AML-193 (cell line): ENCODE measurements at regions not wholly inside any gene's neighbourhood (a gene's known extent, or its start where the extent isn't known, plus 50 kb on each side); places are given as distances from the start of the nearest gene placed in this dataset.
"Not testable (repeated sequence)": the region's sequence is repeated elsewhere in the genome, so short reads cannot be mapped to it uniquely, and the experiment has no call there.

Experiments
- DNase-seq, 2 experiments: peaks; one replicate each; lab custom pipeline; 2025; lab: John Stamatoyannopoulos, UW

DNA sequence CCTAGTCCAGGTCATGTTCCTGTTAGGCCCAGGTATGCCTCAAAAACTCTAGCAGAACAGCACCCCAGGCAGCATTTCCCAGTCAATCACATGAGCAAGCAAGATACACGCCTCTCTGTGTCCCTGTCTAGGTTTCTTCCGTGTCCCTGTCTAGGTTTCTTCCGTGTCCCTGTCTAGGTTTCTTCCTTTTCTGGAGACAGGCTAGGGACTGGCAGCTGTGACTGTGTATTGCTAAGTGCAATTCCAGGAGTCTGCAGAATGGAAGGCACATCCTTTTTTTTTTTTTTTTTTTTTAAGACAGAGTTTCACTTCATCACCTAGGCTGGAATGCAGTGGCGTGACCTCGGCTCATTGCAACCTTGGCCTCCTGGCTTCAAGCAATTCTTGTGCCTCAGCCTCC is 77.6 kb downstream of the SETD4 start:
- DNase-seq, result no peak

DNA sequence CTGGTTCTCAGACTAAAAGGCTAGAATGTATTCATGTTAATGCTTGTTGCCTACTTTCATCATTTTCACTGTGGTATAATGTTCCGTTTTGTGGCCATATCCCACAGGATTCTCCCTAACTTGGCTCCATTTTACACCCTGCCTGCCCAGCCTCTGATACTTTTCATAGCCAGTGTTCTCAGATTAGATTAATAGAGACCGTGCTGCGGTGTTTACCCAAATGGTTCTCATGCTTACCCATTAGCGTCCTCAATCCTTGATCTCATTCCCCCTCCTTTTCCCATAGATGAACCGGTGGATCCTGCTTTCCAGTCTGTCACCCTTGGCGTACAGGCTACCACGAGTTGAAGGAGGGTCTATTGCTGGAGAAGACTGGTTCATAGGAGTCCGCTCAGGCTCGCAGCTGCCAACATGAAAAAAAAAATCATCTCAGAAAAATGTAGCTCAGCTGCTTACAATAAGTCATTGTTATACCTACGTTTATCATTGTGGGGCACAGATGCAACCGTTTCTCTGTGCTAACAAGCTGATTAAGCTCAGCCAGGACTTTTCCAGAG is 78.7 kb downstream of the SETD4 start:
- no peak for DNase-seq

DNA sequence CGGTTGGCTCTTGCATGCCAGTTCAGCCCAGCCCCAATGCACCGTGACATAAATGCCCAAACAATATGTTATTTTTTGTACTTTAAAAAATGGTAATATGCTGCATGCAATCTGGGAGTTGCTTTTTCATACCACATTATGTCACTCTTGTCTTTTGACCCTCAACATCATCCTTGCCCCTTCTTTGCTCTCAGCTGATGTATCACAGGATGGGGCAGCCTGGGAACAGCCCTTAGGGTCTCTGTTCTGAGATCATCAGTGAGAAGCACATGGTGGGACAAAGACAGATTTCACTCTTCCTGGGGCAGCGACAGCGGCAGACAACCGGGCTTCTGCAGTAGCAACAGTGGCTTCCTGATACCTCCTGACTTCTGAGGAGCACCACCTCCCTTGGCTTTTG is 79.5 kb downstream of the SETD4 start:
- no peak for DNase-seq

DNA sequence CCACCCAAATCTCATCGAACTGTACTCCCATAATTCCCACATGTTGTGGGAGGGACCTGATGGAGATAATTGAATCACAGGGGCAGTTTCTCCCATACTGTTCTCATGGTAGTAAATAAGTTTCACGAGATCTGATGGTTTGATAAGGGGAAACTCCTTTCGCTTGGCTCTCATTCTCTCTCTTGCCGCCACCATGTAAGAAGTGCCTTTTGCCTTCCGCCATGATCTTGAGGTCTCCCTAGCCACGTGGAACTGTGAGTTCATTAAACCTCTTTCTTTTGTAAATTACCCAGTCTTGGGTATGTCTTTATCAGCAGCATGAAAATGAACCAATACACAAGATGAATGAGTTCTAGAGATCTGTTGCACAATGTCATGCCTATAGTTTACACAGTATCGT is 82.5 kb downstream of the SETD4 start:
- not testable (repeated sequence) for DNase-seq

DNA sequence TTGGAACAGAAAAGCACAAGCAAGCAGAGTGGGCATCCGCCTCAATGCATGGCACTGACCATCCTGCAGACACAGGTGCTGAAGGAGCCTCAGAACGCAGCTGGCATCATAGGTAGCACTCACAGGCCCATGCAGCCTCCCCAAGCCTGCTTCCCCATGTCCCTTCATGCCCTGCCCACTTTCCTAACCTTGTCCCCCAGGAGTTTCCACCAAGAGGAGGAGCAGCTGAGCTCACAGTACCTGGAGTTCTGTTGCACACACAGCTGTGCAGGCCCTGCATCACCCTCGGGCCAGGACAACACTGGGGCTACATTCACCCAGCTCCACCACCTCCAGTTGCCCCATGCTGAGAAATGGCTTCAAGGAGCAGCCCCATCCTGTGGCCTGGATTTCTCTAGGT is 83.4 kb downstream of the SETD4 start:
- no peak for DNase-seq

DNA sequence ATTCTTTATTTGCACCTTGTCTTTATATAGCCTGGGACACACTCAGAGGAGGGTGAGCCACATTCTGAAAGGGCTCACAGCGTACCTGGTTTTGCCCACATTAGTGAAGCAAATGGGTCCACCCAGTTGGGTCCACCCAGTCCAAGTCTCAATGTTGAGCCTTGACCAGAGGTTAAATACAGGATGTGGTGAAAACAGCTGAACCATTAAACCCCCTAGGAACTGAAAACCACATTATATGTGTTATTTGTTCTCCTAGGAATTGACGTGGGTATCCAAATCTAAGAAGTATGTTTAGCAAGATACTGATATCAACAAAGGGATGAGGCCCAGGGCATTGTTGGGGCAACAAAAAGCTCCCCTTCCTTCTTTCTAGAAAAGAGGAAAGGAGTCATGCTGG is 83.8 kb downstream of the SETD4 start:
- no peak for DNase-seq

DNA sequence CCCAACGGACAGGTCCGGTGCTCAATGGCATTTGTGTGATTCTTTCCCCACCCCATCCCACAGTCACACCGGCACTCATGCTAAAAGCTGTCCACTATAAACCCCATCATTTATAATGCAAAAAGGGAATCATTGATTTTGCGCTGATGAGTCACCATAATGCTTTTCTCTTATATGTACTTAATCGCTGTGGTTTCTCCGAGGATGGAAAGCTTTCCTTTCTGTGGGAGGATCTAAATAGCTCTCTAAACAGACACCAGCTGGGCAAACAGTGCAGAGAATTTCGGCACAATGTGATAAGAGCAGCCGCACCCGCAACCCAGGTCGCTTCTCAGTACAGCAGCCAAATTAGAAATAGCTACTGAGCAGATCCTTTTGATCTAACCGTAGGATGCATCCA is 85.6 kb downstream of the SETD4 start:
- DNase-seq, result no peak

DNA sequence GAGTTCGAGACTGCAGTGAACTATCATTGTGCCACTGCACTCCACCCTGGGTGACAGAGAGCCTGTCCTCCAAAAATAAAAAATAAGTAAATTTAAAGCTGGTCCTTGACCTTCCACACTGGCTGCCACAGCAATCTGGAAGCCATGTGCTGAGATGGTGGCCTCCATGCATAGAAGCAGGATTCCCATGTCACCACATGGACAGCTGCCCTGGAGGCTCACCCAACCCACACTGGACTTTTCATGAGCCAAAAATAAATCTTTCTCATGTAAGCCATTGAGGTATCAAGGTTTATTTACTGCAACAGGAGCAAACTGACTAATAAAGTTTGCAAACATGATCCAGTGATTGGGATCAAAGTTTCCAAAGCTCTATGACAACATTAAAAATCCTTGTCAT is 88.5 kb downstream of the SETD4 start:
- no peak for DNase-seq

DNA sequence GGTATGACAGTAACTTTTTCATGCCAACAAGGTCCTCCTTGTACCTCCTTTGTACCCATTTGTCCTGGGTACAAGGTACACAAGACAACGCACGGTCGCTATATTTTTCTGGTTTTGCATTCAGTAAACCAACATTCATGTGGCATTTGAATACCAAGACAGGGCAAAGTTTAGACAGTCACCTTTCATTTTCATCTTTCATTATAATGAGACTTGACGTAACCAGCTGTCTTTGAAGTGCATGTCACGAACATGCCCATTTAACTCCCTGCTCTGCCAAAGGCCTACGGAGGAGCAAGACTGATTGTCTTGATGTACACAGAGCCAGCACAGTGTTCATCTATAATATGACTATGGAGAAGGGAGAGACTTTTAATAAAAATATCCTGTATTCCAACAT is 91.0 kb downstream of the SETD4 start:
- no peak for DNase-seq

DNA sequence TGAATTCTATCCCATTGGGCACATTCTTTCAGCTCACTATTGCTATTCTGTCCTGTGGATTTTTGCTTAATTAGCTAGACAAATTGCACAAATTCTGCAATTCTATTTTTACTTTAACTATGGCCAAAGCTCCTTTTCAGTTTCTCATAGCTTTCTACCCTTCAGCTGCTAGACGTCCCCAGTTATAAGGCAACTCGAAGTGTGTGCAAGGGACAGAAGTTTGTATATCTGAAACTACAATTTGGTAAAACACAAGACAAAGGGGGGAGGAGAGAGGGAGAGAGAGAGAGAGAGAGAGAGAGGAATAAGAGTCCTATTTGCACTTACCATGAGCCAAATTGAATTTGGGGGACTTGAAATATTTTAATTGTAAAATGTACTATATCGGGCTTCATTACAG is 91.8 kb downstream of the SETD4 start:
- no peak for DNase-seq

DNA sequence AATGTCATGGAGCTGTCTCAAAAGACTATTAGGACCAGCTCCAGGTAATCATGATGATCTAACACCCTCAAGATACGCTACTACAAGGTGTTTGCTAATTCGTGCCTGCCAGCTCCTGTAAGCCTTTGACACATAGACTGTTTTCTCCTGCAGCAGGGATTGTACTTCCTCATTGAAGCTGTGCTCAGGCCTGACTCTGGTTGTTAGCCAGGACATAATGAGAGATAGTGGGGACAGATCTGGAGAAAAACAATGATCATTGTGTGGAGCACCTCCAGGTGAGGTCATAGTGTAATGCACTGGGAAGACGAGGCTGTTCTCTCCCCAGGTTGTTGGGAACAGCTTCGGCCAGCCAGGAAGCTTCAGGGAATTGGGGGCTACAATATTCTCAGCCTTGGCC is 94.6 kb downstream of the SETD4 start:
- DNase-seq, result no peak

DNA sequence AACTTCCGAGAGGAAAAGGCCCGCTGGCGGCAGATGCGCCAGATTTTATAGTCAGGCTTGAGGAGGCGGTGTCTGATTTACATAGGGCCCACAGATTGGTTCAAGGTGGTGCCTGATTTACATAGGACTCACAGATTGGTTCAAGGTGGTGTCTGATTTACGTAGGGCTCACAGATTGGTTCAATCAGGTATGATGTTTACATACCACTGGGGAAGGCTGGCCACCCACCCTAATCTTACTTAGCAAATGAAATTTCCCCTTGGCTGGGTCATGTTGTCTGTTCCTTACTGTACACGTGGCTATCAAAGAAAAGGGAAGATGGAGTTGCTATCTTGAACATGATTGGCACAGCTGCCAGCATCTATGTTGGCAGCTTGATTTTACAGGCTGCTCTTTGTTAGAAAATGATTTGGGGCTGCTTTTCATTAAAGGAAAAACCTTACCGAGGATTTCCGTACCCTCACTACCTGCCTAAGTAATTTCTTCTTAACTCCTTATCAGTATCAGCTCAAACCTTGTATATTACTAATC is 96.3 kb downstream of the SETD4 start:
- DNase-seq, result no peak

DNA sequence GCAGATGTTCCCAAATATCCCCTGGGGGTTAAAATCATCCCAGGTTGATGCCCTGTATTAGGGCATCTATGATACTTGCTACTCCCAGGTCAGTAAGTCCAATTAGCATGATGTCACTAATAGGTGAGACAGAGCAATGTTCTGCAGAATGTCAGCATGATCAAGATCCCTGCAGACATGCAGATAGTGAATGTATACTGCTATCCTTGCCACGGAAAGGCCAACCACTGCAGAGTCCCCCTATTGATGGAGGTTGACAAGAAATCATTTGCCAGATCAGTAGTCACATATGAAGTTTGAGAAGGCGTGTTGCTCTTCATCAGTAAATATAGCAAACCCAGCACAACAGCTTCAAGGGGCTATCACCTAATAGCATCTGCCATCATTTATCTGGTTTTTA is 97.4 kb downstream of the SETD4 start:
- no peak for DNase-seq

DNA sequence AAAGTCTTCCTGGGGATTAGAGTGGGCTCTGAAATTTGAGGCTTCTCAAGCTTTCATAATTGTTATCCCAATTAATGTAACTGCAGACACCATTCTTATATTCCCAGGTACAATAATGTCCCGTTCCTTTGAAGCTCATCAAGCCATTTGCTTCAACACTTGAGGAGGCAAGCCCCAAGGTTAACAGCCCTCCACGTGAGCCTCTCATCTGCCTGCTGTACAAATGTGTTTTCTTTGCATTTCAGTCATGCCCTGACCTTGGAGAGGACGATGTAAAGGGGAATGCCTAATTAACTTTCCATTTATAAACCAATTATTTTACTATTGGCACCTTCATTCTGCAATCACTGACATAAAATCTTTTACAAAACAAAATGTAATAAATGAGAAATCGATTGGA is 106.3 kb downstream of the SETD4 start:
- no peak for DNase-seq

DNA sequence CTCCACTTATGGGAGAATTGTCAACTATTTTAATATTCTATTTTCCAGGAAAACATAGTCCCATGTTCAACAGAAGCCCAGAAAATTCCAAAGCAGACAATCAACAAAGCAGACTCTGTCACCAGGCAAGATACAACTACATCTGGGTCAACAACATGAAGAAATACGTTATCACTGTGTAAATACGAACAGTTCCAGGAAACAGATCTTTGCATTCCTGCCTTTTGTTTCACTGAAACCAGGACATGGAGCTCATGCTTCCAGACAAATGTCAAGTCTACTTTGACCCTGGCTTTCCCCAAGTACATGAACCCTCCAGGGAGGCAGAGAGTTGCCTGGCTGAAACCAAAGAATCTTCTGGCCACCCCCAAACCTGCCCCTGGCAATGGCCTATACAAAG is 106.7 kb downstream of the SETD4 start:
- DNase-seq, result no peak

DNA sequence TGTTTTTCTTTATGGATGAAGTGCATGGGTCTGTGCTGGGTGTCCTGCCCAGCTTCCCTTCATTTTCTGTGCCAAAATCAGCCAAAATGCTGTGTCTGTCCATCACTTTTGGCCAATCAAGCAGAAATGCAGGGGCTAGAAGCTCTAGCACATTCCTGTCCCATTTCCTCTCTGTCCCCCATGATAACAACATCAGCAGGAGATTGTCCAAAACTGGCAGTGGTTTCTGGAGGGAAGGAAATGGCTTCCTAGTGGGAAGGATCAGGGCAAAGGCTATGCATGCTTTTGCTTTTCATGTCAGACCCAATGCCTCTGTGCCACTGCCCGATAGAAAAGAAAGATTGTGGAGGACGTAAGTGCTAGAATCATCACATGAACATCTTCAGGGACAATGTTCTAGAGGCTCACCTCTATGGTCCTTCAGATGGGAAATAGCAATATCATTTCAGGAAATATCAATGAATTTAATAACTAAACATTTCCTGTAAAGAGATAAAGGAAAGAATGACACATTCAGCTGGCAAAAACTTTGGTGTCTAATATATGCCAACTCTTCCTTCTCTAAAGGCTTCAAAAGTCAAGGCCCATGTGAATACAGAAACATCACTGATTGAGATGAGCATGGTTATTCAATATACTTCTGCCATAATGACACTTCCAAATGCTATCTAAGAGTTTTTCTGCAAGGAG is 107.5 kb downstream of the SETD4 start:
- no peak for DNase-seq

DNA sequence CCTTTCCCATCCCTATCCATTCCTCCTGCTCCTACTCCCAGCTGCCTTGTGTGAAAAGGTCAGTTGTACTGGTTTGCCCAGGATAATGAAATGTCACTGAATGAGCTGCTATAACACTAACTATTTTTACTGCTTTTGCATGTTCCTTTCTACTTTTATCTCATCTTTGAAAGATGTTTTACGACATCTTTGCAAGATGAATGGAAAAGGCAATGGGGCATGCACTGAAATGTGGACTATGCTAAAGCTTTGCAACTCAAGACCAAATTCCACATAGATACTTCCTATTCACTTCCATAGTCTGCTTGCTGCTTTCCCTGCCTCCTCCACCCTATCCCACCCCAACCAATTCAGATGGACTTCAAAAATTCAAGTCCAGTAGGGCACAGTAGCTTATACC is 111.3 kb downstream of the SETD4 start:
- DNase-seq, result no peak

DNA sequence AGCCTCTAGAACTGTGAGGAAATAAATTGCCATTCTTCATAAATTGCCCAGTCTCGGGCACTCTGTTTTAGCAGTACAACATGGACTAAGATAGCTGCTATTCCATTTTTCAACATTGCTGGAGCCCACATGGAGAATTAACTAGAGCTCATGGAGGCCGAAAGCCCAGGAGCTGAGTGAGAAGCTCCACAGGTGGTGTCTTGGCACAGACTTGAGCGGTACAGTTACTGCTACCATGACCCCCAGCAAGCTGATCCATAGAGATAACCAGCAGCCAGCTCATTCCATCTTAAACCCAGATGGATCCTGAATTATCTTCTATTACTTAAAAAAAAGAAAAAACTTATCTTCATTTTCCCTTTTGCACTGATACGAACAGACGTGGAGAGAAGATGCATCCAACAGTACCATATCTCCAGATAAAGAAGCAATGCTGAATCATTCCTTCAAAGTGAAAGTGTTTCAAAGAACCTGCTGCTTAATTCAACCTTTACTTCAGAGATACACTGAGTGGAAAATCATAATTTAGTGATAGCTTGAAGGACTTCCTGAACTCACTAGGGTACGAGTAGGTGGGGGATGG is 115.1 kb downstream of the SETD4 start:
- DNase-seq, result no peak

DNA sequence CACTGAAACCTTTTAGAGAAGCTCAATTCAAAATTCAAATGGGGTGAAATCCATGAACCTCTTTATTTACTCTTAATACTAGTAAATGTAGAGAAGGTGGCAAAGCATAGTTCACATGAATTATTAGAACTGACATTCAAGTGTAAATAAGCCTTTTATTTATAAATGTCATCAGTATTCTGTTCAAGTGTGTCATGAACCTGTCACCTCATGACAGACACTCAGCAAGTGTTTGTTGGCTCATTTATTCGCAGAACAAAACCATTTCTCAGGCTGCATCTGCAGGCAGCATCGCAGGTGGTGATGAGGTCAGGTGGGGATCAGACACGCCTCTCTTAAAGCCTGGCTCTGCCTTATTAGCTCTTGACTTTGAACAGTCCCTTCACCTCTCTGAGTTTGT is 116.6 kb downstream of the SETD4 start:
- DNase-seq, result no peak

DNA sequence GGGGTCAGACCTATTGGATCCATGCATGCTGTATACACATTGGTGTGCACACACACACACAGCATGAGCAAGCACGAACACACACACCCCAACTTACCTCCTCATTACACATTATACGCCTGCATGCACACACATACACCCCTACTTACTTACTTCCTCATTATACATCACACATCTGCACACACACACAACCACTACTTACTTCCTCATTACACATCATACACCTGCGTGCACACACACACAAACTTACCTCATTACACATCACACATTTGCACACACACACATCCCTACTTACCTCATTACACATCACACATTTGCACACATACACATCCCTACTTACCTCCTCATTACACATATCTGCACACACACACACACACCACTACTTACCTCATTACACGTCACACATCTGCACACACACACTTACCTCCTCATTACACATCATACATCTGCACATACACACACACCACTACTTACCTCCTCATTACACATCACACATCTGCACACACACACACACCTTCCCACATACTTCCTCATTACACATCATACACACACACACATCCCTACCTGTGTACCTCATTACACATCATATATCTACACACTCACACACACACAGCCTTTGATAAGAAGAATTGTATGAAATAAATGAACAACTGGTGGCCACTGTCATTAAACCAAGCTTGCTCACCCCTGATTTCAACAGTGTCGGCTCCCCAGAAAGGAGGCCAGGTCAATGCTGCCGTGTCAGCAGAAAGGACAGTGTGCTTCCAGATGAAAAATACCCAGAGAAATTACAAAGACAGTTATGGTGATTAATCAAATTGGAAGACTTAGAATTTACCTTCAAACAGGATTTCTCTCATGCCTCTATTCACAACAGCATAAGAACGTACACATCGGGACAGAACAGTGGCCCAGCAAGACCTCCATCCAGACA is 117.8 kb downstream of the SETD4 start:
- no peak for DNase-seq

DNA sequence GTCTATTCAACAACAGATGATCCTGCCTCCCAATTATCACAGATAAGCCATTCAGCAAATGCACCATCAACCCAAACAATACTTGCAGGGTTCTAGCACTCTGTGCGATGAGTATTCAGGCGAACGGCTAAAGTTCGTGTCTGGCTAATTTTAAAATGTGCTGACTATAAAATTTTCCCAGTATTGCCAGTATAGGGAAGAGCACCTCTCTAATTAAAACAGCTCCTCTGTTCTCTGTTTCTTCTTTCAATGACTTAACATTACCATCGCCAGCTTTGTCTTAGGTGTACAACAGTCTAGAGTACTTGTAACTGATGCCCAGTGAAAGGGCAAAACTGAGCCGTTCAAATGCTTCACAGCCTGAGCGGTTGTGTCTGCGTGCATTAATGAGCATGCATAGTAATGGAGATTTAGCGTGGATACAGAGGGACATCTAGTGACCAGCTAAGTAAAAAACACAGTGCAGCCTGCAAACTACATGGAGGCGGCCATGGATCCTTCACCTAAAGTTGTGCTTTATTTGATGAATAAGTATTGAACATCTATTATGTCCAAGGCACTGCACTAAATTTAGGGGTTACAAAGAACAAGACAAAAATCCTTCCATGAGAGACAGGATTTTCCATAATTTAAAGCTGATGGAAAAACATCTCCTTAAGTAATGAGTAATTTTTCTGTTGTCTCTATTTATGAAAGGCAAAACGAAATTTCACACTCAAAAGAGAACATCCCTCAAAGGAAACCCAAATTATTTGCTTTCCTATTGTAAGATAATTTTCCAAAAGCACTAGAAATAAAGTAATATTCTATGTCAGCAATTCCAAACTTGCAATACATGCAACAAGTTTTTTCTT is 120.0 kb downstream of the SETD4 start:
- DNase-seq, result peak; percentile 74 to 83

DNA sequence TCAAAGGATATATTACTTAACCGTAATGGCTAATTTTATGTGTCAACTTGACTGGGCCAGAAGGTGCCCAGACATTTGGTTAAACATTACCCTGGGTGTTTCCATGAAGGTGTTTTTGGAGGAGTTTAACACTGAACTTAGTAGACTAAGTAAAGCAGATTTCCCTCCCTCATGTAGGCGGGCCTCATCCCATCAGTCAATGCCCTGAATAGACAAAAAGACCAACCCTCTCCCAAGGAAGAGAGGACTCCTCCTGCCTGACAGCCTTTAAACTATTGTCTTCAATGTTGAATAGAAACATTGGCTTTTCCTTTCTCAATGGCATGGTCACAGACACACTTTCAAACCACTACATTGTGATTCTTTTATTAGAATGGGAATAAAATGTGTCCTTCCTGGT is 121.9 kb downstream of the SETD4 start:
- DNase-seq, result no peak
